HT-29 (cell line): ENCODE measurements at regions not wholly inside any gene's neighbourhood (a gene's known extent, or its start where the extent isn't known, plus 50 kb on each side); places are given as distances from the start of the nearest gene placed in this dataset.
A peak's percentile ranks its signal among the peaks of the same experiment; 100 is the strongest.

Source experiments
- DNase-seq: peaks from one replicate; pipeline ENCODE4 v3.0.0-alpha.2; 2015; ENCODE audit warnings: low spot score

GRCh38 chr7:46996972-46997371, 584.9 kb downstream of the TNS3 start:
- no peak for DNase-seq

DNA sequence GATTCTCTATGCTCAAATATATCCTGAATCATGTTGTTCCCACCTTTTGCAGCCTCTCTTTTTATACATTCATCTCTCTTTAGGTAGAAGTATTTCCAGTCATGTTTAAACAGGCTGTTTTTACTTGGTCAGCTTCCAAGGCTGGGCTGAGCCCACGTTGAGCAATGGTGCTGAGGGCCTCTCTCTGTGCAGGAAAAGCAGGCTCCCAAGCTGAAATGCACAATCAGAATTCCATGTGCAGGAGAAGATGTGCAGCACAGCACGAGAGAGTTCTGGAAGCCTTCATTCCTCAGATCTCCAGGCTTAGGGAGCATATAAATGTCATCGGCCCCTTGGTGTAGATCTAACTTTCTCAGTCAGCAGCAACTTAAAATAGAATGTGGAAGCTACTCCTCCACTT, 588.5 kb downstream of the TNS3 start:
- no peak for DNase-seq

DNA sequence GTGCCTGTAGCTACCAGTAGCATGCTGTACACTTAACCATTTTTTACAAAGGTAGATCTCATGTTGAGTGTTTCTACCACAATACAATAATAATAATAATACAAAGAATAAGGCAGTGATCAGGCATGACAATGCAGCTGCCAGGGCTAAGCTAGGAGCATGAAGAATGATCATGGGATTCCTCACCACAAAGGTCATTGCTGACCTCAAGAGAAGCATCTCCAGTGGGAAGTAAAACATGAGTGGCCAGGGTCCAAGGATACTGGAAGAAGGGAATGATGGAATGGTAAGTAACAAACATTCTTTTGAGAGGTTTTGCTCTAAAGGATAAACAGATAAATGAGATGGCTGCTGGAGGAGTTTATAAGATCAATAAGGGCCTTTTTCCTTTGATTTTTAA, 591.1 kb downstream of the TNS3 start:
- no peak for DNase-seq

GRCh38 chr7:46989247-46989646, 592.7 kb downstream of the TNS3 start:
- DNase-seq: no peak

DNA sequence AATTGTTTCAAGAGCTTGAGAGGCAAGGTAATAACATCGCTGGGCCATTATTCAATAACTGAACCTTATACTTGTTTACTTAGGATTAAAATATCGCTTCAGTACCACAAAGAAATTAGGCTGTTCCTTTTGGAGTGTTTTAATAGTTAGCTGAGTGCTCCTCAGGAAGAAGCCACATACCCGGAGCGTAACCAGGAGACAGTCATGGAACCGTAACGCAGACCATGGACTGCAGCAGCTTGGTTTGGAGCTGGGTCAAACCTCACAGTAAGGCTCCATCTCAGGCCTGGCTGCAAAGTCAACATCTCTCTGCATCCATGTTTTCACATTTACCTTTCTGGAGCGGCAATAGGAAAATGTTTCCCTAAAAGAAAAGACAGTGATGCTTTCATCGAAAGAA, 599.0 kb downstream of the TNS3 start:
- no peak for DNase-seq

DNA sequence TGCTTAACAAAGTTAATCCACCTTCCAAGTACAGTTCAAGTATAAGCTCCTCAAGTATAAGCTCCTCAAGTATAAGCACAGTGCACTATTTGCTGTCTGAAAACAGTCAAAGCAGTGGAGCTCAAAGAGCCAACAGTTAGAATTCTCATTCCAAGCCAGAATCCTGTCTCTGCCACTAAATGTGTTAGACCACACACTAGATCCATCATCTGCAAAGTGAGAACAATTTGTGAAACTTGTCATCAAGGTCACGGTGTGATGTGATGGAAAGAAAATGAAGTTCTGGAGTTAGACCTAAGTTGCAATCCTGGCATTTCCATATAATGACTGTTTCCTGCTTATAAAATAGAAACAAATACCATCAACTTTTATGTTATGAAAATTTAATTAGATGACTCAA, 602.5 kb downstream of the TNS3 start:
- DNase-seq: no peak

DNA sequence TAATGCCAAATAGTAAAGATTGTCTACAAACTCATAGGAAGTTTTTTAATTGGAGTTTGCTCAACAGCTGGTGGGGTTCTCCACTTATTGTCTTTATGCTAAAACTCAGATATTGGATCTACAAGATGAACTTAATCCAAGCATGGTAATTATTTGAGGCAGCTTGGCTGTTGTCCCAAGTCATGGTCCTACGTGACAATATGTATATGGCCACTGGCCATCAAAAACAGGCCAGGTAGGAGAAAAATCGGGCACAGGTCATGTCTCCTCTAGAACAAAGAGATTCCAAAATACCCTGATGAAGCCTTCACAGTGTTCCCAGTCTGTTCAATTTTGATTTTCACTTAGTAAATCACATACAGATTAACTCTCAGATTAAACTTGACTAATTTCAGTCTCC, 606.4 kb downstream of the TNS3 start:
- DNase-seq: no peak

DNA sequence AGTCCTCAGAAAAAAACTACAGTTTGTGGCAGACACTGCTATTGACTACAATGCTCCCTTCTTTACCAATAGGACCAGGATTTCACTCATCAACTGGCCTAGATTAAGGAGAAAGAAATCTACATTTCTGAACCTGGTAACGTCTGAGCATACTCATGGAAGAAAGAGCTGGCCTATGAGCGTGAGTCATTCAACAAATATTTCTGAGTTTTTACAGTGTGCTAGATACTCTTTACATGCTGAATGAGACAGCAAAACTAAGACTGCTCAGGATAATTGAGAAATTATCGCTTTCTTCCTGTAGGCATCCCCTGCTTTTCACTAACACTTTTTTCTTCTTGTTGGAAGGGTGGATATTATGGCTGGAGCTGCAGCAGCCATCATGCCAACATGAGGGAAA, 609.7 kb downstream of the TNS3 start:
- DNase-seq: peak; percentile 80

- peak; percentile 36 for DNase-seq
Measured at GRCh38 chr7:46970476-46970875, 611.4 kb downstream of the TNS3 start.

DNA sequence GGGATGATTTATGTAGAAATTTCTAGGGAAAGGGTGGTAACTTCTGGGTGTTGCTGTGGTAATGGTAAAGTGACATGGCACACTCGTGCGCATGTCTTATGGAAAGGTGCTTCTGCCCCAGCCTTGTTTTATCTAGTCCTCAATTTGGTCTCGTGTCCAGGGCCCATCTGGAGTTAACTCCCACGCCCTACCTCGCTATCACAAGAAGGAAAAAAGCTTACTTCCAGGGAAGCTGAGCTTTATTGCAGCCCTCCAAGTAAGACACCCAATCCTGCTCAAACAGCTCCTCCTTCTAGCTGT, 611.8 kb downstream of the TNS3 start:
- no peak for DNase-seq

GRCh38 chr7:46969303-46970130, 612.4 kb downstream of the TNS3 start:
- peak; percentile 77 for DNase-seq

GRCh38 chr7:46968003-46968402, 613.9 kb downstream of the TNS3 start:
- DNase-seq: no peak

DNA sequence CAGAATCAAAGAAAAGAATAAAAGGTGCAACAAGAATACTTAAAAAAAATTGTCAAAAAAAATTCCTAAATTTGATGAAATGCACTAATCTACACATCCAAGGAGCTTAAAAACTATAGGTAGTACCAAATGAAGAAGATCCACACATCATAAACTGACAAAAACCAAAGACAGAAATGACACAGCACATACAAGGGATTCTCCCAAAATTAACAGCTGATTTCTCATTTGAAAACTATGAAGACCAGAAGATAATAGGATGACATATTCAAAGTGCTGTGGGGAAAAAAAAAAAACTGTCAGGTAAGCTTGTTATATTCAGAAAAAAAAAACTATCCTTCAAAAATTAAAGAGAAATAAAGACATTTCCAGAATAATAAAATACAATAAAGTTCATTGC, 618.2 kb downstream of the TNS3 start:
- DNase-seq: no peak

- DNase-seq: no peak
Measured at GRCh38 chr7:46960970-46961369, 620.9 kb downstream of the TNS3 start.

GRCh38 chr7:46957195-46957594, 624.7 kb downstream of the TNS3 start:
- DNase-seq: no peak

GRCh38 chr7:46955531-46955930, 626.4 kb downstream of the TNS3 start:
- DNase-seq: no peak

DNA sequence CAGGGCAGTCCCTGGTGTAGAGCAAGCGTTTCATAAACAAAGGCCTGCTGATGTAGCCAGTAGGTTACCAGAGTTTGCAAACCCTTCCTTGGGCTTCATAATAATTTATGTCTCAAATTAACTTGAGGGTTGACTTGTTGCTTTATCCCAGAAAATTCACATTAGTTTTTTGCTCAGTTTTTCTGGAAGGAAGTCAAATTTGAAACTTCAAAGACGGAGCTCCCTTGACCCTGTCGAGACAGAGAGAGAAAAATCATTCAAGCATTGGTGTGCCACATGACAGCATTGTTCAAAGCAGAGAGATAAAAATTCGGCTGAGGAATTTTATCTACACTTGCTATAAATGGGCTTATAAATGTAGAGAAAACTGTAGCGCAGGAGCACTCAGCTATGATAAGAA, 627.7 kb downstream of the TNS3 start:
- no peak for DNase-seq

DNA sequence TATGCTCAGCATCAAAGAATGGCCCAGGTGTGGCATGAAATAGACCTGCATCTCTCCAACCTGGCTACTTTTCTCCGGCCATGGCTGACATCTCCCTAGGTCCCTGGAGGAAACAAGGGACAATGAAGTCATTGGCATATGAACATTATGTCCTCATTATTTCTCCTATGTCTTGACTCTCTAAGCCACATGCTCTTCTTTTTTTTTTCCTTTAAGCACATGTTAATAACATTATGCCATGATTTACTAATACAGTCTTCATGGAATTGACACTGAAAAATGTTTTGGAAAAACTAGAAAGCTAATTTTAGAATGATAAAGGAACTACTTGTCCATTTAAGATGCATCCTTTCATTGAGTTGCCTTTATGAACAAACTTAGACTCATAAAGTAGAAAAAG, 628.9 kb downstream of the TNS3 start:
- DNase-seq: no peak

DNA sequence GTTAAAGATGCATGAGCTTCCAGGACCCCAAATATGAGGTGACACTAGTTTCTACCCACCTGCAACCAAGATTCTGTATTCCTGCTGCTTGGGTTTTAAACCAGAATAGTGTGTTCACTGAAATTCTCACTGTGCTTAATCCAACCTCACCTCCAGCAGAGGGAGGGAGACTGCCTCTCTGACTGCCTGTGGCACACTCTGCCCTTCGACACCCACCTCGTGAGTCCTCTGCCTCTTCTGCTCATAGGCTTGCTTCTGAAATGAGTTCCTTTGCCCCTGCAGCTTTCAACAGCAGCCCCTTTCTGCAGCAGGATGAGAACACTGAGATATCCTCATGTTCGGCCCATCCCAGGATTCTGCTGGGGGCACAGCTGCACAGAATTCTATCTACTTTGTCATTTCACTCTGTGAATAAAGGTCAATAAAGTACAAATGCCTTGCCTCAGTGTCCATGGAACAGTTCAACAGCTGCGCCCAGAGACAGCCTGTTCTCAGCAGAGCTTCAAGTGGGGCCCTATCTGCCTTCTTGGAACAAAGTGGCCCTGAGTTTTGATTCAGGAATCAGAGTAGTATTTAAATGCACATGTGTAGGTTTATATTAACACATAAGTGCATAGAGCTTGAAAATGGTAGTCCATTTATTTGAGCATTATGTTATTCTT, 632.5 kb downstream of the TNS3 start:
- DNase-seq: no peak

GRCh38 chr7:46948716-46949115, 633.2 kb downstream of the TNS3 start:
- no peak for DNase-seq

DNA sequence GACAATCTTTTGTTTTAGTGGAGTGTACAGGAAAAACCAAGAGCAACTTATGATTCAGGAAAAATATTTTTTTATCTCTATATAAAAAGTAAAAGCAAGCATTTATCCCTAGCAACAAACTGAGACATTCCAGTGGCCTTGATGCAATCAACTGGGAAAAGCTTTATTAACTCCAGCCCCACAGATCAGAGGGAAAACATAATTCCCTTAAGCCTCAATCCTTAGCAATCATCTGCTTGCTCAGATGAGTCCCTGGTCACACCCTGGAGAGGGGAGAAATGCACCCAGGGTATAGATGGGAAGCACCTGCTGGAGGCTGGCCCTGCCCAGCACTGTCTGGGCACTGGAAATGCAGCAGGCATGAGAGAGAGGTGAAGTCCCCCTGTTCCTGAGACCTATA, 636.6 kb downstream of the TNS3 start:
- no peak for DNase-seq

- DNase-seq: no peak
Measured at GRCh38 chr7:46943996-46944395, 637.9 kb downstream of the TNS3 start.

DNA sequence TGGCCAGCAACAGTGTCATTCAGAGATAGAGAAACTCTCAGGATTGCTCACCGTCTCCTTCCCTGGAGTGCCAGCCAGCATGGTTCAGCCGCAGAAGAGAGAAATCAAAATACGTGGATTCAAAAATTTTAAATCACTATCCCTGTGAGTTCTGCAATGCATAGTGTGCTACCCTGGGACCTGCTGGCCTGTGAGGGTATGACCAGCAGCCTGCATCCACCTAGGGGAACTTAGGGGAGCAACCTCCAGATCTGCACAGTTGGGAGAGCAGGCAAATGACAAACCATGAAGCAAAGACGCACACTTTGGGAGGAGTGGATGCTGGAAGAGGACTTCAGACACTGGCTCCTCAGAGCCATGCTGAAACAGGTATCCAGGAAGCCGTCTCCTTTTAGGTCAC, 639.3 kb downstream of the TNS3 start:
- no peak for DNase-seq

DNA sequence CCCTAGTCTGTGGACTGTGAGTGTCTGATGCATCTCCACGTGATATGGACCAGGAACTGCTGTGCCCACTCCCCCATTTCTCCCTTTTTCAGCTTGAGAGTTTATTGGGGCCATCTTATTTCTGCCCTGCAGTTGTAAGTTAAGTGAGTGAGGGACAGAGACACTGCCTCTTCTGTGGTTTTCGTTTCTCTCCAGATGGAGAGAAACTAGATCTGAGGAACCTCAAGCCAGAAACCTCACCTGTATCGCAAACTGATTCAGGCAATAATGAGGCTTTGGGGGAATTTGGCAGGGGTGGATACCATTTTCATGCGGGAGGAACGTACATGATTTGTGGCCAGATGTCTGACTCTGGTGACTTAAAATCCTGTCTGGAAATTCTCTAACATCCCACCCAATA, 641.7 kb downstream of the TNS3 start:
- DNase-seq: no peak
